Common myeloid progenitor, CD34-positive (primary cell): ENCODE measurements at regions not wholly inside any gene's neighbourhood (a gene's known extent, or its start where the extent isn't known, plus 50 kb on each side); places are given as distances from the start of the nearest gene placed in this dataset.

Source experiments
- CTCF ChIA-PET: fragments of 350-600 bp; sonication (Branson Sonifier 250); formaldehyde crosslinking; loops from one replicate; lab custom pipeline; 2021; ENCODE audit warnings: antibody characterized with exemption; lab: Charles Lee
- POLR2A ChIA-PET: fragments of 350-600 bp; sonication (Branson Sonifier 250); formaldehyde crosslinking; loops from one replicate; lab custom pipeline; 2021; ENCODE audit warnings: antibody characterized with exemption; lab: Charles Lee
- DNase-seq, 3 donors: peaks; one replicate each; pipeline versions ENCODE4 v3.0.0 to v3.0.0-alpha.2; 2013
- H3K27ac ChIP-seq, 2 experiments: 1 replicate in 1 of 2; 2 replicates in 1 of 2; pipeline ENCODE4 v1.7.0; 2013; ENCODE audit warnings: inconsistent platforms in 2 of 2, low read length in 2 of 2, mild to moderate bottlenecking in 2 of 2, low read depth in 1 of 2, moderate library complexity in 1 of 2; ENCODE audit not compliant: severe bottlenecking in 2 of 2, insufficient read depth in 1 of 2, poor library complexity in 1 of 2
- H3K27me3 ChIP-seq, 5 experiments: replicated peaks in 2 of 5; 1 replicate in 3 of 5; 2 replicates in 2 of 5; pipeline versions ENCODE4 v1.6.1 to v1.7.0; 2013; ENCODE audit warnings: low read length in 4 of 5, mild to moderate bottlenecking in 2 of 5, moderate library complexity in 2 of 5, inconsistent platforms in 1 of 5; ENCODE audit not compliant: insufficient read depth in 5 of 5, control insufficient read depth in 4 of 5
- H3K36me3 ChIP-seq, 4 experiments: 1 replicate in 2 of 4; 2 replicates in 2 of 4; pipeline versions ENCODE4 v1.6.1 to v1.7.0; 2013; ENCODE audit warnings: low read length in 3 of 4, control low read depth in 1 of 4, mild to moderate bottlenecking in 1 of 4; ENCODE audit not compliant: control insufficient read depth in 4 of 4, insufficient read depth in 4 of 4
- H3K4me1 ChIP-seq, 4 experiments: 1 replicate in 3 of 4; 2 replicates in 1 of 4; pipeline versions ENCODE4 v1.6.1 to v1.7.1; 2013; ENCODE audit warnings: low read length in 3 of 4, mild to moderate bottlenecking in 3 of 4, control low read depth in 1 of 4, inconsistent platforms in 1 of 4, moderate library complexity in 1 of 4; ENCODE audit not compliant: control insufficient read depth in 4 of 4, insufficient read depth in 4 of 4; ENCODE audit errors: control extremely low read depth in 1 of 4
- H3K4me3 ChIP-seq, 7 experiments: 1 replicate in 4 of 7; 2 replicates in 3 of 7; pipeline versions ENCODE4 v1.5.1 to v1.7.0; 2013; ENCODE audit warnings: mild to moderate bottlenecking in 7 of 7, low read length in 6 of 7, moderate library complexity in 6 of 7, inconsistent platforms in 2 of 7, low read depth in 2 of 7, control low read depth in 1 of 7; ENCODE audit not compliant: insufficient read depth in 4 of 7, control insufficient read depth in 1 of 7; ENCODE audit errors: extremely low read depth in 1 of 7
- H3K9me3 ChIP-seq, 5 experiments: 1 replicate in 4 of 5; 2 replicates in 1 of 5; pipeline versions ENCODE4 v1.6.1 to v1.7.1; 2013; ENCODE audit warnings: low read length in 4 of 5, mild to moderate bottlenecking in 2 of 5, inconsistent platforms in 1 of 5, low read depth in 1 of 5, moderate library complexity in 1 of 5; ENCODE audit not compliant: control insufficient read depth in 4 of 5, insufficient read depth in 2 of 5; ENCODE audit errors: control extremely low read depth in 1 of 5
- WGBS: methylation state at CpG from one replicate; pipeline ENCODE4 v1.1.5; 2013; ENCODE audit not compliant: insufficient coverage; 5-methylcytosine and 5-hydroxymethylcytosine counted together

- H3K4me3 ChIP-seq = no peak overlapping the region
- no peaks in the 10 kb centered on the region for H3K36me3 ChIP-seq
- no peaks in the 10 kb centered on the region for H3K27me3 ChIP-seq
- H3K27ac ChIP-seq = peak overlapping the region; percentile 88 to 91
- H3K4me1 ChIP-seq = peaks cover 23 to 94% (median 91%) of the 10 kb centered on the region in 4 experiments
- H3K9me3 ChIP-seq = no peaks in the 10 kb centered on the region
- peak in 1 of 3 donors; percentile 36 for DNase-seq
- WGBS = 53% methylated on average over 2 of the region's 8 CpGs
- ChIA-PET POLR2A (interaction anchor here (1.8 to 7.8 kb wide), 3 partner anchors 9 to 267 kb away, joined by 7 to 62 read pairs (median 57); partner anchors contain the start of gene ZFP36L2), CTCF (interaction anchor here (0.6 to 1.5 kb wide), 4 partner anchors 15 to 263 kb away, joined by 3 to 4 read pairs (median 4); no protein-coding TSS in a partner anchor)
These were observed 167.0 kb upstream of the HAAO start for GRCh38 chr2:42959234-42960001.

- WGBS = 85% methylated on average over 7 of the region's 10 CpGs
- Histone ChIP-seq H3K4me3 (no peak overlapping the region), H3K9me3 (no peaks in the 10 kb centered on the region), H3K27me3 (no peaks in the 10 kb centered on the region), H3K27ac (peak overlapping the region; percentile 88 to 91), H3K36me3 (no peaks in the 10 kb centered on the region), H3K4me1 (peaks cover 23 to 95% (median 91%) of the 10 kb centered on the region in 4 experiments)
- DNase-seq = no peak
- CTCF ChIA-PET = interaction anchor here (0.7 to 1.5 kb wide), 7 partner anchors 9 to 269 kb away, joined by 3 to 4 read pairs (median 3); no protein-coding TSS in a partner anchor
- POLR2A ChIA-PET = interaction anchor here (7.8 kb wide), 1 partner anchor 9 kb away, joined by 62 read pairs; no protein-coding TSS in a partner anchor
These were observed 166.4 kb upstream of the HAAO start for GRCh38 chr2:42958741-42959233.

GRCh38 chr2:42957861-42958301 lies 165.5 kb upstream of the HAAO start:
- 93% methylated on average over 5 of the region's 5 CpGs for WGBS
- ChIA-PET POLR2A (interaction anchor here (7.8 kb wide), 1 partner anchor 8 kb away, joined by 62 read pairs; no protein-coding TSS in a partner anchor), CTCF (interaction anchor here (0.9 to 2.0 kb wide), 8 partner anchors 10 to 270 kb away, joined by 3 to 7 read pairs (median 3); no protein-coding TSS in a partner anchor)
- DNase-seq = no peak
- peaks cover 20 to 94% (median 90%) of the 10 kb centered on the region in 4 experiments for H3K4me1 ChIP-seq
- H3K4me3 ChIP-seq = no peak overlapping the region
- peak overlapping the region; percentile 88 to 91 for H3K27ac ChIP-seq
- no peaks in the 10 kb centered on the region for H3K9me3 ChIP-seq
- no peaks in the 10 kb centered on the region for H3K27me3 ChIP-seq
- no peaks in the 10 kb centered on the region for H3K36me3 ChIP-seq

GRCh38 chr2:42957109-42957860 lies 164.9 kb upstream of the HAAO start:
- WGBS = 73% methylated on average over 7 of the region's 11 CpGs
- Histone ChIP-seq H3K36me3 (no peaks in the 10 kb centered on the region), H3K4me3 (no peak overlapping the region), H3K4me1 (peaks cover 18 to 94% (median 90%) of the 10 kb centered on the region in 4 experiments), H3K27me3 (no peaks in the 10 kb centered on the region), H3K27ac (peak overlapping the region; percentile 88 to 91), H3K9me3 (no peaks in the 10 kb centered on the region)
- DNase-seq = peak in 1 of 3 donors; percentile 43
- CTCF ChIA-PET = interaction anchor here (0.9 to 2.0 kb wide), 8 partner anchors 9 to 271 kb away, joined by 3 to 7 read pairs (median 3); no protein-coding TSS in a partner anchor
- POLR2A ChIA-PET = interaction anchor here (7.8 kb wide), 1 partner anchor 8 kb away, joined by 62 read pairs; no protein-coding TSS in a partner anchor

- ChIA-PET CTCF (interaction anchor here (0.6 to 5.2 kb wide), 6 partner anchors 12 to 275 kb away, joined by 3 to 52 read pairs (median 4); no protein-coding TSS in a partner anchor), POLR2A (interaction anchor here (1.0 to 1.2 kb wide), 2 partner anchors 9 to 268 kb away, joined by 3 to 8 read pairs; no protein-coding TSS in a partner anchor)
- H3K4me1 ChIP-seq = peaks cover 14 to 95% (median 89%) of the 10 kb centered on the region in 4 experiments
- no peaks in the 10 kb centered on the region for H3K9me3 ChIP-seq
- H3K27ac ChIP-seq = peak overlapping the region in 1 of 2 experiments; percentile 70
- H3K36me3 ChIP-seq = no peaks in the 10 kb centered on the region
- no peaks in the 10 kb centered on the region for H3K27me3 ChIP-seq
- 86% methylated on average over 12 of the region's 13 CpGs for WGBS
- H3K4me3 ChIP-seq = no peak overlapping the region
- DNase-seq = no peak
These were observed 162.0 kb upstream of the HAAO start for GRCh38 chr2:42954227-42954962.

- DNase-seq = no peak
- ChIA-PET CTCF (interaction anchor here (1.4 to 5.2 kb wide), 2 partner anchors 13 to 20 kb away, joined by 5 to 52 read pairs; no protein-coding TSS in a partner anchor), POLR2A (no interaction called here)
- Histone ChIP-seq H3K27me3 (no peaks in the 10 kb centered on the region), H3K4me1 (peaks cover 14 to 94% (median 86%) of the 10 kb centered on the region in 4 experiments), H3K27ac (peak overlapping the region; percentile 47 to 70), H3K4me3 (peak overlapping the region in 1 of 7 experiments; percentile 21), H3K9me3 (no peaks in the 10 kb centered on the region), H3K36me3 (no peaks in the 10 kb centered on the region)
- 66% methylated on average over 7 of the region's 7 CpGs for WGBS
These were observed 160.8 kb upstream of the HAAO start for GRCh38 chr2:42953216-42953615.
